CD4-positive, alpha-beta T cell treated with Interleukin-17A for 4 hours (primary cell): ENCODE measurements at regions not wholly inside any gene's neighbourhood (a gene's known extent, or its start where the extent isn't known, plus 50 kb on each side); places are given as distances from the start of the nearest gene placed in this dataset.
A peak's percentile ranks its signal among the peaks of the same experiment; 100 is the strongest.

Source experiments
- DNase-seq: peaks from one replicate; pipeline ENCODE4 v3.0.0-alpha.2; 2020; ENCODE audit warnings: mixed read lengths

- DNase-seq = no peak
Measured at GRCh38 chr7:94054130-94054529, 50.0 kb upstream of the BET1 start.

DNA sequence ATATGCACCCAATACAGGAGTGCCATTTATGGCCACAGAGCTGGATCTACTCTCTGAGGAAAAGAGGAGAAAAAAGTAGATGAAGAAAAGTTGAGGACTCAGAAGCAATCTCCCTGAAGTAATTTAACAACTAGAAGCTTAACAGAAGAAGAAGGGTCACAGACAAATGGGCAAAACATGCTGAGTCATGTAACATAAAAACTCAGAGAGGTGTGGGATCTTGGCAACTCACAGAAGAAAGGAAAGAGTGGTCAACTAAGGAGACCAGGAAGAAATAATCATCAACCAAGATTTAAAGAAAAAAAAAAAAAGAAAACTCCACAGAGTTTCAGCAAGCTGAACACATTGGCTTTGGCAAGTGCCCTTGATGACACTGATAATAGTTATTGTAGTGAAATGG, 51.8 kb upstream of the BET1 start:
- DNase-seq = no peak

GRCh38 chr7:94056796-94057207, 52.6 kb upstream of the BET1 start:
- no peak for DNase-seq

DNA sequence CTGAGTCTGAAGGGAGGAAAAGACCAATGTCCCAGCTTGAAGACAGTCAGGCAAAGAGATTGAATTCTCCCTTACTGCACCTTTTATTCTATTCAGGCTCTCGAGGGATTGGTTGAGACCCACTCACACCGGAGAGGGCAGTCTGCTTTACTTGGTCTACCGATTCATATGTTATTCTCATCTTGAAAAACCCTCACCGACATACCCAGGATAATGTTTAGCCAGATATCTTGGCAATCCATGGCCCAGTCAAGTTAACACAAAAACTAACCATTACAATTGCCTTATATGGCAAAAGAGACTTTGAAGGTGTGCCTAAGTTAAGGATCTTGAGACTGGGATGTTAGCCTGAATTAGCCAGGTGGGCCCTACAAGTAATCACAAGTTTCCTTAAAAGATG, 53.8 kb upstream of the BET1 start:
- DNase-seq = no peak

- no peak for DNase-seq
Measured at GRCh38 chr7:94059746-94060145, 55.6 kb upstream of the BET1 start.

DNA sequence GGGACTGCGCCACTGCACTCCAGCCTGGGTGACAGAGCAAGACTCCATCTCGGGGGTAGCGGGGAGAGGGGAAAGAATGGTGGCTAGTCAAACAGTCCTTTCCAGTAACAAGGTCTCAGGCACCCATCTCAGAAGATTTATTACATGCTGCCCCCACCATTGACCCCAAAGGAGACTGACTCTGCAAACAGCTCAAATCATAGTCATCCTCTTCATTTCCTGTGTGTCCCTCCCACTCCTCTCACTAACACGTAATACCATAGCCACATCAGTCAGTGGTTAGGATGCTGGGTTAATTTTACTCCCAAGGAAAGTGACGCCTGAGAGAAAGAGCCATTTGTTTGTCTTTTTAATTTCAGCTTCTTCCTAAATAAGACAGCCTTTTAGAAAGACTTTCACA, 56.6 kb upstream of the BET1 start:
- DNase-seq = no peak

DNA sequence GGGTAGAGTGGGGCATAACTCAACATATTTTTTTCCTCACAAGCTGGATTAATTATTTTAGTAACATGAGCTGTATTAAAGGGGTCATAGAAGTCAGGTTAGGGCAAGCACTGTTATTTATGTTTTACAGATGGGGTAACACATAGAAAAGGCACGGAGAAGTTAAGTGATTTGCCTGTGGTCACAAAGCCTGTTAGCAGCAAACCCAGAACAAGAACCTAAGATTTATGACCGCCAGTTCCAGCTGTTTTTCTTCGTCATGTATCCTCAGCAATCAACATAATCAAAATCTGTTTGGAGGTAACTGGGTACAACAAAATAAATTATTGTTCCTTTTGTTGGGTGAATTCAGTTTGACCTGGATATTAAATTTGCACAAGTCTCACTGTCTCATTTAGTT, 57.2 kb upstream of the BET1 start:
- no peak for DNase-seq

DNA sequence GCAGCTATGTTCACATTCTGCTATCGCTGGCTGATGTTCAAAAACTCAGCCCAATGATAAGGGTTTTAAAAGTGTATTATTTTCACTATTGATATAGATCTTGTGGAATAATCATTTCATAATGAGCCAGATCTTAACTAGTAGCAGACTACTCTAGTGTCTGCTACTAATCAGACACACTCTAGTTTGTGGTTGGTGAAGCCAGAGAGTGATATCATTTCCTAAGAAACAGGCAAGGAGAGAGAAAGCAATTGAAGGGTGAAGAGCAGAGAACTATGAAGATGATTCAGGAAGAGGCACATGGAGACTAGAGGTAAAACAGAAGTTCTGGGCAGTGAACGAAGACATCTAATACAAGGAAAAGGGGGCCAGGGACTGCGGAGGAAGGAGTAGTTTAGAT, 58.2 kb upstream of the BET1 start:
- DNase-seq = no peak

- DNase-seq = no peak
Measured at GRCh38 chr7:94064541-94065191, 60.5 kb upstream of the BET1 start.

- no peak for DNase-seq
Measured at GRCh38 chr7:94067047-94067446, 62.9 kb upstream of the BET1 start.

- DNase-seq = no peak
Measured at GRCh38 chr7:94067506-94067905, 63.4 kb upstream of the BET1 start.

DNA sequence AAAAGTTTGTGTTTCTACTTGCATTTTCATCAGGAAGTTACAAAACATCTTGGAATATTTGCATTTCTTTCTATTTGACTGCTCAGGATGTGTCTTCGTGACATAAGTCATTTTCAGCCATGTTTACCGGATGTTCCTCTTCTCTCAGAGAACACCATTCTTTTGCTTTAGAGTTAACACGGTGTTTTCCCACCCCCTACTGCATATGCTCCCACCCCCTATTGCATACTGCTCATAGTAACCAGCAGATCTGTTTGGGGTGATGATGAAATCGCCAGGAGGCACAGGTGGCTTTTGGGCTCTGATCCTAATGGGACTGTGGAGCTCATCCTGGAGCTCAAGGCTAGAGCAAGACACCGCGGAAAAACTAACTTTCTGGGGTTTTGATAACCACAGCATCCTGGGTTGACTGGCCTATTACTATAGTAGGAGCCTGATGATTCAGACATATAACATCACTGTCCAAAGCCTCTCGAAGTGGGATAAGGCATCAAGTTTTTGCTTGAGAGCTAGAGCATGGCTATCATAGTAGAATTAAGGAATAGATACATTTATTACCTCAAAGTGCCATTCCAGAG, 65.1 kb upstream of the BET1 start:
- DNase-seq = no peak

- DNase-seq = no peak
Measured at GRCh38 chr7:94080551-94080950, 76.4 kb upstream of the BET1 start.

DNA sequence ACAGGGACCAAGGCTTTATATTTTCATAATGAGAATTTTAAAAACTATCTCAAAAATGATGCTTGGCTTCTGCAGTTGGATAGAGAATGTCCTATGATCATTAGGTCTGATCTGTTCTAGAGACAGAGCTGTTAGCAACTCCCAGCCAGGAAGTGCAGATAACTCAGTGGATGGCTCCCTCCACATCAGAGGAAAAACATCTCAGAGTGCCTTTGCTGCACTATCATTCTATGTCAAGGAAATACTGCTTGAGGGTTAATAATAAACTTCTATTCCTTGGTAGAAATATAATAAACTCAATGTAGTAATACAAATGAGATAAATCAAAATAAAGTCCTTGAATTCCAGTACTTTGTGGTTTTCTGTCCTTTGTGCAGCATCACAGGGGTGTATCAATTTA, 78.0 kb upstream of the BET1 start:
- no peak for DNase-seq

- peak; percentile 42 for DNase-seq
Measured at GRCh38 chr7:94087664-94088352, 83.7 kb upstream of the BET1 start.

- no peak for DNase-seq
Measured at GRCh38 chr7:94088560-94088959, 84.4 kb upstream of the BET1 start.

GRCh38 chr7:94089806-94090205, 85.7 kb upstream of the BET1 start:
- no peak for DNase-seq

GRCh38 chr7:94092980-94093379, 88.8 kb upstream of the BET1 start:
- no peak for DNase-seq

GRCh38 chr7:94094298-94094697, 90.1 kb upstream of the BET1 start:
- no peak for DNase-seq

DNA sequence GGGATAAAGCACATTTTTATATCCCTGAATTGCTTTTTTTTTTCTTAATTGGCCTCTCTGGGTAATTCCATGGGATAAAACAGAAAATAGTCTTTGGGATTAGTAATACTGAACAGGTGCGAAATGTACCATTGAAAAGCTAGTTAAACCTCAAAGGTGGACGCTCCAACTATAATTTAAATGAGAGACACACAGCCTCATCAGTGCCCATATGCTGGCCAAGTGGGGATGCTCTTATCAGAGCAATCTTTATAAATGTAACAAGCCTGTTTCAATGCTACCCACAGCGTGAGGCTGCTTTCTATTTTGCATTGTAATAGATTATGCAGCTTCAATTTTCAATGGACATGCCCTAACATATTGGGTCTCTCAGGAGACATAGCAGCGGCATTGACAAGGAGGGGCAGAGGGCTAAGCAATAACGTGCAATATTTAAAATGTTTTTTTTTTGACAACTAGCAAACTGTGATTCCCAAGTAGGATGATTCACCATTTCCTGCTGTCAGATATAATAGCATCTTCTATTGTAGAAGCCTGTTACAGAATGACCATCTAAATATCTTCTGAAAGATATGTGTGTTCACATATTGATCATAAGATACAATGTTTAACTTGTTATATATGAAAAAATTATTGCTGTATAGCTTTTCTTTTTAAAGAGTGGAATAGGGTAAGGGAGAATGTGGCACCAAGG, 91.3 kb upstream of the BET1 start:
- no peak for DNase-seq

GRCh38 chr7:94099679-94100078, 95.5 kb upstream of the BET1 start:
- no peak for DNase-seq

GRCh38 chr7:94100723-94101345, 96.7 kb upstream of the BET1 start:
- no peak for DNase-seq

DNA sequence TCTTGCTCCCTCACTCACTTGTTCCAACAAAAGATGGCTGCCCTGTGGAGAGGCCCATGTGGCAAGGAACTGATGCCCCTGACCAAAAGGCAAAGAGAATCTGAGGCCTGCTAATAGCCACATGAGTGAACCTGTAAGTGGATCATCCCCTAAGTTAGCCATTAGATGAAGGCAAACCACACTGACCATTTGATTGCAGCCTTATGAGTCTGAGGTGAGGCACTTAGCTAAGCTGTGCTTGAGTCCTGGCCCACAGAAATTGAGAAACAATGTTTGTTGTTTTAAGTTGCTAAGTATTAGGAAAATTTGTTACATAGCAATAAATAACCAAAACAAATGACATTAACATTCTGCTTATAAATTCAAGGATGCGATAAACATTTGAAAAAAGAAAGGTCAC, 100.1 kb upstream of the BET1 start:
- no peak for DNase-seq

GRCh38 chr7:94109556-94109955, 105.4 kb upstream of the BET1 start:
- DNase-seq = no peak
